Small intestine (tissue), 7 donors: ENCODE measurements at regions not wholly inside any gene's neighbourhood (a gene's known extent, or its start where the extent isn't known, plus 50 kb on each side); places are given as distances from the start of the nearest gene placed in this dataset.
"Not testable (repeated sequence)": the region's sequence is repeated elsewhere in the genome, so short reads cannot be mapped to it uniquely, and the experiment has no call there.

Experiments used
- DNase-seq, 2 donors: peaks; one replicate each; pipeline versions ENCODE4 v3.0.0 to v3.0.0-alpha.2; 2013
- FAIRE-seq: peaks from 2 replicates; lab custom pipeline; 2012; peaks lifted over from hg19 to GRCh38; lab: Jason Lieb, UNC
- H3K27ac ChIP-seq, 3 donors: one replicate each; pipeline ENCODE4 v1.5.1; 2013; ENCODE audit warnings: low read length in 2 of 3, mild to moderate bottlenecking in 2 of 3, control low read depth in 1 of 3, inconsistent platforms in 1 of 3, low read depth in 1 of 3, moderate library complexity in 1 of 3
- H3K27me3 ChIP-seq, 3 donors: one replicate each; pipeline ENCODE4 v1.6.1; 2013; ENCODE audit warnings: low read length in 3 of 3, inconsistent platforms in 1 of 3; ENCODE audit not compliant: control insufficient read depth in 3 of 3, insufficient read depth in 3 of 3
- H3K36me3 ChIP-seq, 3 donors: one replicate each; pipeline ENCODE4 v1.6.1; 2013; ENCODE audit warnings: low read length in 3 of 3, inconsistent platforms in 1 of 3, low read depth in 1 of 3, mild to moderate bottlenecking in 1 of 3, moderate library complexity in 1 of 3; ENCODE audit not compliant: control insufficient read depth in 3 of 3, insufficient read depth in 2 of 3
- H3K4me1 ChIP-seq, 3 donors: one replicate each; pipeline ENCODE4 v1.6.1; 2013; ENCODE audit warnings: low read length in 2 of 3, inconsistent platforms in 1 of 3, low read depth in 1 of 3, mild to moderate bottlenecking in 1 of 3, moderate library complexity in 1 of 3; ENCODE audit not compliant: control insufficient read depth in 3 of 3, insufficient read depth in 2 of 3
- H3K4me3 ChIP-seq, 3 donors: one replicate each; pipeline ENCODE4 v1.5.1; 2013; ENCODE audit warnings: low read length in 3 of 3, control low read depth in 1 of 3, inconsistent platforms in 1 of 3, low read depth in 1 of 3, mild to moderate bottlenecking in 1 of 3, moderate library complexity in 1 of 3
- H3K9me3 ChIP-seq, 2 donors: one replicate each; pipeline ENCODE4 v1.6.1; 2013; ENCODE audit warnings: low read depth in 1 of 2, low read length in 1 of 2; ENCODE audit not compliant: control insufficient read depth in 2 of 2, insufficient read depth in 1 of 2
- WGBS, 3 donors: extraction: QIAGEN DNeasy Blood & Tissue Kit; methylation state at CpG; one replicate each; pipeline ENCODE4 v1.1.7; 2013; 5-methylcytosine and 5-hydroxymethylcytosine counted together
- donor health status: healthy with polysubstance abuse.
- donor health status: control.
- donor health status: control.
- donor health status: Bipolar disorder and iron deficiency.
- donor health status: healthy.

DNA sequence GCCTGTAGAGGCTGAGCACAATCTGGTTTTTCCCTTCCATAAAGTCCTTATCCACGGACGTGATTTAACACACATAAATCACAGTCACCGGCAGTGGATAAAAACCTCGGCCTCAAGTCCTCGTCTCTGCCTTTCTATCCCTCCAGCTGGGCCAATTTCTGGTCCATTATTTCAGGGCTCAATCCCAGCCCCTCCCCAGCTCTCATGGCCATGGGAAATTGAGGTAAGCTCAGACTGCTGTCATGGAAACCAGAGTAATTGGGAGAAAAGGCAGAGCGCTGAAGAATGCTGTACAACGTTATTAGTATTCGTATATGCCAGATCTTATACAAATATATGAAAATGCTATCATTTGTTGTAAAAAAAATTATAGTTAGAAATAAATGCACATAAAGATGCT is 86.2 kb upstream of the USP29 start:
- no peak overlapping the region for H3K4me3 ChIP-seq
- FAIRE-seq, result no peak
- H3K36me3 ChIP-seq, result no peaks in the 10 kb centered on the region
- no peaks in the 10 kb centered on the region for H3K4me1 ChIP-seq
- WGBS, 3 donors, result 83 to 91% (median 86%) methylated on average over 8 of the region's 8 CpGs
- H3K27me3 ChIP-seq, result no peaks in the 10 kb centered on the region
- no peak overlapping the region for H3K27ac ChIP-seq
- peaks cover 0 to 7% of the 10 kb centered on the region in 2 donors for H3K9me3 ChIP-seq
- DNase-seq, result no peak

DNA sequence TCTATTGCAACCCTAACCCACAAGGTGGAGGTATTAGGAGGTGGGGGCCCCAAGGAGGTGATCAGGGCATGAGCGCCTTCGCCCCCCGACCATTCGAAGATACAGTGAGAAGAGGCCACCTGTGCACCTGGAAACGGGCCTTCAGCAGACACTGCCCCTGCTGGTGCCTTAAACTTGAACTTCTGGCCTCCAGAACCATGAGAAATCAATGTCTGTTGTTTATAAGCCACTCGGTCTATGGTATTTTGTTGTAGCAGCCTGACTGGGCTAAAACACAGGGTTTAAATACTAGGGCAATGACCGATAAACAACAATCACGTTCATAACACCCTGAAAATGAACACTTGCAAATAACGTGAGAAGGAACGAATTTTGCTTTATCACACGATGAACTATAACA is 85.2 kb upstream of the USP29 start:
- FAIRE-seq (no peak), DNase-seq (no peak)
- H3K4me3 ChIP-seq, result no peak overlapping the region
- no peaks in the 10 kb centered on the region for H3K4me1 ChIP-seq
- no peaks in the 10 kb centered on the region for H3K36me3 ChIP-seq
- WGBS, 3 donors, result 77 to 83% (median 80%) methylated on average over 11 of the region's 11 CpGs
- peaks cover 0 to 7% of the 10 kb centered on the region in 2 donors for H3K9me3 ChIP-seq
- H3K27ac ChIP-seq, result no peak overlapping the region
- H3K27me3 ChIP-seq, result no peaks in the 10 kb centered on the region

DNA sequence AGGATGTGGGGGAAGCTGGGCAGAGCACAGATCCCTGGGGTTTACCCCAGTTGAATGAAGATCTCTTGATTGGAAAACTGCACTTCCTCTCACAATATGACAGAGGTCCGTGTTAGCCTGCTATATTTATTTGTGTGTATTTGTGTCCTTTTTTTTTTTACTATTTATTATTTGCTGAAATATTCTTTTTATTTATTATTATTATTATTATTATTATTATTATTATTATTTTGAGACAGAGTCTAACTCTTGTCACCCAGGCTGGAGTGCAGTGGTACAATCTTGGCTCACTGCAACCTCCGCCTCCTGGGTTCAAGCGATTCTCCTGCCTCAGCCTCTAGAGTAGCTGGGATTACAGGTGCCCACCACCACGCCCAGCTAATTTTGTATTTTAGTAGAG is 84.0 kb upstream of the USP29 start:
- H3K9me3 ChIP-seq, H3K27ac ChIP-seq, DNase-seq, H3K4me1 ChIP-seq, H3K27me3 ChIP-seq, FAIRE-seq, H3K4me3 ChIP-seq, H3K36me3 ChIP-seq: not testable (repeated sequence)
- WGBS, 3 donors, result 83 to 90% (median 84%) methylated on average over 4 of the region's 4 CpGs

DNA sequence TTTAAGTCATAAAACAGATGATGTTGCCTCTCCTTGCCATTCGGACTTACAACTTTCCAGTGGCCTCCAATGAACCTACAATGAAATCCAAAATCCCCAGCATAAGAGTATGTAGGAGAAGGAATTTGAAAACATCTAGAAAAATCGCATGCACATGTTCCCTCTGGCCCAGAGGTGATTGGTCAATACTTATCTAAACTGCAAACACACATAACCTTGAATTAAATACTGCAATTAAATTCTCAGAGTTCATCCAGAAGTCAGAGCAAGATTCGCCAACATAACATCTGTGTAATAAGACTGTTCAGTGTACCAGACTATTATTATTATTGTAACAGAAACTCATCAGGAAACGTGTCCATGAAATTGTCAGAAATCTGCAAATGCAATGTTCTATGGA is 82.2 kb upstream of the USP29 start:
- Histone ChIP-seq H3K36me3 (no peaks in the 10 kb centered on the region), H3K27ac (peak overlapping the region in 1 of 3 donors; percentile 22), H3K4me3 (no peak overlapping the region), H3K4me1 (no peaks in the 10 kb centered on the region), H3K27me3 (no peaks in the 10 kb centered on the region), H3K9me3 (peaks cover 0 to 9% of the 10 kb centered on the region in 2 donors)
- WGBS, 3 donors, result 55 to 63% (median 60%) methylated on average over 4 of the region's 4 CpGs
- DNase-seq (no peak), FAIRE-seq (no peak)

DNA sequence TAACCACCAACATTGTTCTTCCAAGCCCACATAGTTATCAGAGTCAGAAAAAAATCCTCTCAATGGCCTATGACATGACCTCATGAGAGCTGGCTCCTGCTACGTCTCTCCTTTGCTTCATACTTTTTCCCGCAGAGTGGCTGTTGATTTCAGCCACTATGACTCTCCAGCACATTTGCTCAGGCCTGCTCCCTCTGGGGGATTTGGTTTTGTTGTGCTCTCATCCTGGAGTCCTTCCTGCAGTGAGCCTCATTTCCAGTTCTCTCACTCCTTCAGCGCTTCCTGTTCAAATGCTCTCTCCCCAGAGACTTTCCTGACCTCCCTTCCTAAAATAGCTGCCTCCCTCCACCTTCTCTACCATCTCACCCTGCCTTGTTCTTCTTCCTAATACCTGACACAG is 72.0 kb upstream of the USP29 start:
- DNase-seq (no peak), FAIRE-seq (no peak)
- Histone ChIP-seq H3K9me3 (peaks cover 0 to 2% of the 10 kb centered on the region in 2 donors), H3K27ac (no peak overlapping the region), H3K27me3 (no peaks in the 10 kb centered on the region), H3K4me3 (no peak overlapping the region), H3K36me3 (no peaks in the 10 kb centered on the region), H3K4me1 (no peaks in the 10 kb centered on the region)
- 72 to 84% (median 74%) methylated on average over 3 of the region's 3 CpGs for WGBS, 3 donors

DNA sequence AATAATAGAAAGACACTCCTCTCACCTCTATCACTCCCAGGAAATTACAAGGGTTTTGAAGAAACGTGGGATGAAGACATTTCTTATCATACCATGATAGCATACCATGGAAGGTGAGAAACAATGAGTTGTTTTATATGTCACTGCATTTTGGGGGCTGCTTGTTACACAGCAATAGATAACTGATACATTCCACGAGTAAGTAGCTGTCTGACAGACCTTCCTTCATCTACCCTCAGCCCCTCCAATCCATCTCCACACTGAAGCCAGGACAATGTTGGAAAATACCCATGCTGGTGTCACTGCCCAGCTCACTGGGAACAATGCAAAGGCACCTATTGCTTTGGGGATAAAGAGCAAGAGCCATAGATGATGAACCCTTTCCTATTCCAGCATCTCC is 68.9 kb upstream of the USP29 start:
- Histone ChIP-seq H3K4me1 (no peaks in the 10 kb centered on the region), H3K27ac (no peak overlapping the region), H3K9me3 (peaks cover 0 to 2% of the 10 kb centered on the region in 2 donors), H3K36me3 (no peaks in the 10 kb centered on the region), H3K27me3 (no peaks in the 10 kb centered on the region), H3K4me3 (no peak overlapping the region)
- DNase-seq (no peak), FAIRE-seq (no peak)
- WGBS, 3 donors, result 29 to 56% (median 32%) methylated on average over 2 of the region's 2 CpGs

DNA sequence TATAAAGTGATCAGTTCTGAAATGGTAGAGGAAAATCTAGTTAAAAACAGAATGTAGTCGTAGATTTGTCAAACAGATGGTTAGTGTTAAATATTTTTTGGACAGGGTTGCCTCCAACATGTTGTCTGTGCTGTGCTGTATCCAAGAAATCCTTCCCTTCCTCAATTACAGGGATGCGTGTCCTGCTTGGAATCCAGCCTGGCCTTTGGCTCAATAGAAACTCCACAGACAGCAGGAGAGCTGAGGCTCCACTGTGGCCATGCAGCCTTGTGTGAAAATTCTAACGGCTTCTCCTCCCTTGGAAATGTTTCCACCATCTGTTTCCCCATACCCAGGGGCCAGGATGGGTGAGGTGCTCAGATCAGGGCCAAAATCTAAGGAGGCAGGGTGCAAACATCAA is 67.7 kb upstream of the USP29 start:
- DNase-seq (no peak), FAIRE-seq (no peak)
- Histone ChIP-seq H3K4me3 (no peak overlapping the region), H3K27ac (no peak overlapping the region), H3K9me3 (peaks cover 0 to 2% of the 10 kb centered on the region in 2 donors), H3K27me3 (no peaks in the 10 kb centered on the region), H3K36me3 (no peaks in the 10 kb centered on the region), H3K4me1 (no peaks in the 10 kb centered on the region)
- WGBS, 3 donors, result 41 to 62% (median 56%) methylated on average over 3 of the region's 3 CpGs

DNA sequence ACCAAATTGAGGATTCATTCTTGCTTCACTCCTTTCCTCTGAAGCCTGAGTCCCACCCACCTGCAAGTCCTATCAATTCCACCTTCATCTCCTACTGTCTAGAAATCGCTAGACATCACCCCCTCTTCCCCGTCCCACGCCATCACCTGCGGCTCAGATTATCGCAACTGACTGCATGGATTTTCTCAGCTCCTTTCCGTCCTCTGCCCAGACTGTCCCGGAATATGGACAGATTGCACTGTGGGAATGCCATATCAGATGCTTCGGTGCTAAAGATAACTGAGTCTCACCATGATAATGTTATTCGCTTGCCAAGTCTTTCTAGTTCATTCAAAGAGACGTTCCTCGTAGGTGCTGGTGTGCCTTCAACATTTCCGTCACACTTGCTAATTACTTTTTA is 66.4 kb upstream of the USP29 start:
- FAIRE-seq, result no peak
- H3K4me3 ChIP-seq, result no peak overlapping the region
- H3K4me1 ChIP-seq, result no peaks in the 10 kb centered on the region
- no peak overlapping the region for H3K27ac ChIP-seq
- H3K27me3 ChIP-seq, result no peaks in the 10 kb centered on the region
- no peak for DNase-seq
- H3K36me3 ChIP-seq, result no peaks in the 10 kb centered on the region
- H3K9me3 ChIP-seq, result peaks cover 0 to 2% of the 10 kb centered on the region in 2 donors
- 92 to 93% (median 92%) methylated on average over 12 of the region's 12 CpGs for WGBS, 3 donors

DNA sequence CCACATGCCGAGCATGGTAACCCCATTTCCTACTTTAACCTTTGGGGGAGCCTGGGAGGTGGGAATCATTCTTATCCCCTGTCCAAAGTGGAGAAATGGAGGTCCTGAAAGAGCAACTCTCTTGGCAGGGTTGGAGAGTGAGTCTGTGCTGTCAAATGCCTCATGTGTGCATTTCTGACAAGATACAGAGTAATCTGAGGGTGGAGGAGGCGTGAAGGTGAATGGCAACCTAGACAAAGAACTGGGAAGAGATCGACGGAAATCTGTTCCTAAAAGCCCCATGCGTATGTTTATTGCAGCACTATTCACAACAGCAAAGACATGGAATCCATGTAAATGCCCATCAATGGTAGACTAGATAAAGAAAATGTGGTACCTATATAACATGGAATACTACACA is 63.8 kb upstream of the USP29 start:
- H3K4me1 ChIP-seq, result no peaks in the 10 kb centered on the region
- H3K9me3 ChIP-seq, result peaks cover 0 to 2% of the 10 kb centered on the region in 2 donors
- no peak overlapping the region for H3K27ac ChIP-seq
- WGBS, 3 donors, result 85 to 95% (median 89%) methylated on average over 5 of the region's 5 CpGs
- no peak for DNase-seq
- no peaks in the 10 kb centered on the region for H3K27me3 ChIP-seq
- no peaks in the 10 kb centered on the region for H3K36me3 ChIP-seq
- FAIRE-seq, result no peak
- H3K4me3 ChIP-seq, result no peak overlapping the region
